Stimulated activated naive CD8-positive, alpha-beta T cell treated with anti-CD3 and anti-CD28 coated beads, Interleukin-15, amount 100 ng/mL, for 72 hours (primary cell): ENCODE measurements at regions not wholly inside any gene's neighbourhood (a gene's known extent, or its start where the extent isn't known, plus 50 kb on each side); places are given as distances from the start of the nearest gene placed in this dataset.

Experiments
- ATAC-seq: fragments of 150-1000 bp; cut with Tn5 transposase; 2 replicates; pipeline ENCODE4 v1.10.0; 2021; ENCODE audit warnings: mild to moderate bottlenecking, moderate library complexity
- DNase-seq, 2 donors: peaks; one replicate each; pipeline ENCODE4 v3.0.0; 2021 to 2022
- H3K27ac Mint-ChIP-seq, 2 donors: one replicate each; pipeline ENCODE4 v1.8.0; 2022; ENCODE audit warnings: mild to moderate bottlenecking in 2 of 2, mixed read lengths in 2 of 2, moderate library complexity in 2 of 2
- H3K27me3 Mint-ChIP-seq: one replicate; pipeline ENCODE4 v1.8.0; 2022; ENCODE audit warnings: mixed read lengths
- H3K4me1 Mint-ChIP-seq: one replicate; pipeline ENCODE4 v1.8.0; 2022; ENCODE audit warnings: mild to moderate bottlenecking, mixed read lengths
- H3K4me3 Mint-ChIP-seq, 2 donors: one replicate each; pipeline ENCODE4 v1.8.0; 2022; ENCODE audit warnings: mild to moderate bottlenecking in 2 of 2, mixed read lengths in 2 of 2, moderate library complexity in 1 of 2
- H3K9me3 Mint-ChIP-seq, 2 donors: one replicate each; pipeline ENCODE4 v1.8.0; 2022; ENCODE audit warnings: mixed read lengths in 2 of 2

- ATAC-seq = no peak
- Mint-ChIP-seq H3K4me1 (no peaks in the 10 kb centered on the region), H3K27ac (no peak overlapping the region), H3K27me3 (peaks cover 24% of the 10 kb centered on the region), H3K4me3 (no peak overlapping the region), H3K9me3 (peaks cover 0 to 5% of the 10 kb centered on the region in 2 donors)
- no peak for DNase-seq
Measured at GRCh38 chr5:159737263-159737662, 179.0 kb upstream of the ADRA1B start.

DNA sequence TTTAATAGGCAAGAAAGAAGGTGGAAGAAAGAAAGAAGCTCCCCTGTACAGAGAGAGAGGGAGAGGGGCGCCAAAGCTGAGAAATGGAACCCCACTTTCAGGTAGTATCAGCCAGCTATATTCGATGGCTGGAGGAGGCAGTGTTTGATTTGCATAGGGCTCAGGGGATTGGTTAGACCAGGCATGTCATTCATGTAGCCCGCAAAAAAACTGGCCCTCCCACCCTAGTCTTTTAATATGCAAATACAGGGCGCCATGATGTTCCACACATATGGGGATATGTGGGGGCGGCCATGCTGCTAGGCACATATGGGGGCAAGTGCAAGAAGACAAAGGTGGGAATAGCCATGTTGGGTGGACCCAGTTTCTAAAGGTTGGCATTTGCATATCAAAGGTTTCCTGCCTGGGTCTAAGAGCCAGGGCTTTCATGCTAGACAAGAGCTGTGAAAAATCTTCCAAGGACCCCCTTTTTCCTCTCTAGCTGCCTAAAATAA lies 174.4 kb upstream of the ADRA1B start:
- Mint-ChIP-seq H3K9me3 (peaks cover 0 to 5% of the 10 kb centered on the region in 2 donors), H3K4me1 (no peaks in the 10 kb centered on the region), H3K27ac (no peak overlapping the region), H3K27me3 (peaks cover 24% of the 10 kb centered on the region), H3K4me3 (no peak overlapping the region)
- ATAC-seq (no peak), DNase-seq (no peak)

DNA sequence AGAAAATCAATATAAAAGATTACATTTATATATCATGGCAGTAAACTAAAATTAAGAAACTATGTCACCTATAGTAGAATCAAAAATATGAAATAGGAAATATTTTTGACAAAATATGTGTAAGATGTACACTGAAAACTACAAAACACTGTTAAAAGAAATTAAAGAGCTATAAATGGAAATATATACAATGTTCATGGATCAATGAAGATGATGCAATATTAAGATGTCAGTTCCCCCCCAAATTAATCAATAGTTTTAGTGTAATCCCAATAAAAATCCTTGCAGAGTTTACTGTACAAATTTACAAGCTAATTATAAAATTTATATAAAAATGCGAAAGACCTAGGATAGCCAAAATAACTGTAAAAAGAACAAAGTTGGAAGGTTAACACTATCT lies 173.0 kb upstream of the ADRA1B start:
- H3K9me3 Mint-ChIP-seq = peaks cover 0 to 5% of the 10 kb centered on the region in 2 donors
- ATAC-seq (no peak), DNase-seq (no peak)
- H3K4me1 Mint-ChIP-seq = no peaks in the 10 kb centered on the region
- no peak overlapping the region for H3K27ac Mint-ChIP-seq
- H3K27me3 Mint-ChIP-seq = peaks cover 14% of the 10 kb centered on the region
- no peak overlapping the region for H3K4me3 Mint-ChIP-seq

DNA sequence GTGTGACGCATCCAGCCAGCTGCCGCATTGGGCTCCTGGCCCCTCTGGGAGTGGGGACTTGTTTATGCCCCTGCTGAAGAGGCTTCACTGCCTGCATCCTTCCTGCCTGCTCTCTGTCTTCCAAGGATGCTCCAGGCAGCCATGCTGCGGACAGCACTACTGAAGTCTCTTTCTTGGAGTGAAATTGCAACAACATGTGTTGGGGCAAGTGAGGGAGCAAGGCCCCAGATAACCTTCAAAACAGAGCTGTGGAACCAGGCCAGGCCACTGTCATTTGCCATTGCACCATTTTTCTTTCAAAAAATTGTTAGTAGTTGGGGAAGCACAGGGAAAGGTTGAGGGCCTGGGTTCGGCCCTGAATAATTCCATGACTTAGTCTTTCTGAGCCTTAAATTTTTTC lies 169.6 kb upstream of the ADRA1B start:
- DNase-seq = no peak
- Mint-ChIP-seq H3K9me3 (peaks cover 6 to 8% of the 10 kb centered on the region in 2 donors), H3K4me1 (no peaks in the 10 kb centered on the region), H3K27ac (no peak overlapping the region), H3K4me3 (no peak overlapping the region), H3K27me3 (no peaks in the 10 kb centered on the region)
- ATAC-seq = no peak

GRCh38 chr5:159749146-159749545 lies 167.1 kb upstream of the ADRA1B start:
- Mint-ChIP-seq H3K4me3 (no peak overlapping the region), H3K27me3 (no peaks in the 10 kb centered on the region), H3K4me1 (no peaks in the 10 kb centered on the region), H3K9me3 (peaks cover 9 to 25% of the 10 kb centered on the region in 2 donors), H3K27ac (no peak overlapping the region)
- ATAC-seq = no peak
- DNase-seq = no peak

DNA sequence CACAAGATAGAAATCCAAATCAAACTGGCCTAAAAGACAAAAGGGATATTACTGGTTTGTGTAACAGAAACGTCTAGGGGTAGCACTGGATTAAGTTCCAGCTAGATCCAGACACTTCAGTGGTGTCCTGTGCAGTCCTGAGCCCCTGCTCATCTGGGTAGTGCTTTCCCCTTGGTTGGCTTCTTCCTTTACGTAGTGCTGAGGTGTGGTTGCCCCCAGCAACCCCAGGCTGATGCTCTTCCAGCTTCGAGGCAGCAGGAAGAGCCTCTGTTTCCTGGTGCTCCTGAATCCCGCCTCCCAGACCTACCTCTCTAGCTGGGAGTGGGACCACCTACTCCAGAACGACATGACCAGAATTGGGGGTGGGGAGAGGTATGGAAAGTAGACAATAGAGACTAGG lies 166.1 kb upstream of the ADRA1B start:
- Mint-ChIP-seq H3K9me3 (peaks cover 9 to 28% of the 10 kb centered on the region in 2 donors), H3K4me3 (no peak overlapping the region), H3K27me3 (no peaks in the 10 kb centered on the region), H3K27ac (no peak overlapping the region), H3K4me1 (no peaks in the 10 kb centered on the region)
- DNase-seq = no peak
- ATAC-seq = no peak

GRCh38 chr5:159751459-159751858 lies 164.8 kb upstream of the ADRA1B start:
- Mint-ChIP-seq H3K9me3 (peaks cover 9 to 28% of the 10 kb centered on the region in 2 donors), H3K27me3 (no peaks in the 10 kb centered on the region), H3K4me3 (no peak overlapping the region), H3K4me1 (no peaks in the 10 kb centered on the region), H3K27ac (no peak overlapping the region)
- ATAC-seq (no peak), DNase-seq (no peak)

- H3K4me1 Mint-ChIP-seq = no peaks in the 10 kb centered on the region
- no peak overlapping the region for H3K4me3 Mint-ChIP-seq
- ATAC-seq (no peak), DNase-seq (no peak)
- H3K9me3 Mint-ChIP-seq = peaks cover 9 to 28% of the 10 kb centered on the region in 2 donors
- H3K27ac Mint-ChIP-seq = no peak overlapping the region
- H3K27me3 Mint-ChIP-seq = no peaks in the 10 kb centered on the region
Measured at GRCh38 chr5:159752622-159753275, 163.5 kb upstream of the ADRA1B start.

- H3K27me3 Mint-ChIP-seq = no peaks in the 10 kb centered on the region
- no peaks in the 10 kb centered on the region for H3K4me1 Mint-ChIP-seq
- H3K9me3 Mint-ChIP-seq = peaks cover 0 to 6% of the 10 kb centered on the region in 2 donors
- H3K27ac Mint-ChIP-seq = no peak overlapping the region
- ATAC-seq (no peak), DNase-seq (no peak)
- H3K4me3 Mint-ChIP-seq = no peak overlapping the region
Measured at GRCh38 chr5:159758189-159758588, 158.1 kb upstream of the ADRA1B start.

- ATAC-seq = no peak
- Mint-ChIP-seq H3K27me3 (no peaks in the 10 kb centered on the region), H3K4me1 (peaks cover 10% of the 10 kb centered on the region), H3K9me3 (no peaks in the 10 kb centered on the region), H3K27ac (no peak overlapping the region), H3K4me3 (no peak overlapping the region)
- no peak for DNase-seq
Measured at GRCh38 chr5:159759791-159760290, 156.4 kb upstream of the ADRA1B start.

DNA sequence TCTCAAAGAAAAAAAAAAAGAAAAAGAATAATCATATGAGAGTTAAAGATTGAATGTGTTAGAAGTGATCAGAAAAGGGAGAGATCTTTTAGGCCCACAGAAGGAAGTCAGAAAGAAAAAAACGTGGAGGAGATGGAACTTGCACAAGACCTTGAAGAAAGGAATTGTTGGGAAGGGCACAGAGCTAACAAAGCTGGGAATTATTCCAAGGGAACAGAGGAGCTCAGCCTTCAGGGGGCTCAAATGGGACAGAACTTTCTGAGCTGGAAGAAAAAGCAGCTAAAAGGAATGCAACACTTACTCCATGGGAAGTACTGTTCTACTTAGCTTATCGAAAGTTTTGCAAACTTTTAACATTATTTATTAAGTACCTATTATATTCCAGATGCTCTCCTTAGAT lies 153.4 kb upstream of the ADRA1B start:
- Mint-ChIP-seq H3K9me3 (no peaks in the 10 kb centered on the region), H3K4me3 (no peak overlapping the region), H3K4me1 (peaks cover 10% of the 10 kb centered on the region), H3K27ac (no peak overlapping the region), H3K27me3 (peaks cover 12% of the 10 kb centered on the region)
- DNase-seq (no peak), ATAC-seq (no peak)

DNA sequence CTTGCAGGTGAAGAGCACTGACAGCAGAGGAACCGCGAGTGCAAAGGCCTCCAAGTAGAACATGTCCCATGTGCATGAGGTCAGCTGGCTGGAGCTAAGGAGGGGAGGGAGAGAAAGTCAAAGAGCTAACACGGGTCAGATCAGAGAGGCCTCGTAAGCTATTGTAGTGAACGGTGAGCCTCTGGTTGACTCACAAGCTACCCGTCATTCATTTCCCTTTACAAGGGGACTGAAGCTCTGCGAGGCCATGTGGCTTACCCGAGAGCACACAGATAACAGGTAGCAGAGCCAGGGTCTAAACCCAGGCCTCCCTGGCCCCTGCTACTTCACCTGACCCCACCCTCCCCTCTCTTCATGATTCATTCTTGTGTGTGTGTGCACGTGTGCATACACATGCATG lies 152.7 kb upstream of the ADRA1B start:
- no peaks in the 10 kb centered on the region for H3K9me3 Mint-ChIP-seq

DNA sequence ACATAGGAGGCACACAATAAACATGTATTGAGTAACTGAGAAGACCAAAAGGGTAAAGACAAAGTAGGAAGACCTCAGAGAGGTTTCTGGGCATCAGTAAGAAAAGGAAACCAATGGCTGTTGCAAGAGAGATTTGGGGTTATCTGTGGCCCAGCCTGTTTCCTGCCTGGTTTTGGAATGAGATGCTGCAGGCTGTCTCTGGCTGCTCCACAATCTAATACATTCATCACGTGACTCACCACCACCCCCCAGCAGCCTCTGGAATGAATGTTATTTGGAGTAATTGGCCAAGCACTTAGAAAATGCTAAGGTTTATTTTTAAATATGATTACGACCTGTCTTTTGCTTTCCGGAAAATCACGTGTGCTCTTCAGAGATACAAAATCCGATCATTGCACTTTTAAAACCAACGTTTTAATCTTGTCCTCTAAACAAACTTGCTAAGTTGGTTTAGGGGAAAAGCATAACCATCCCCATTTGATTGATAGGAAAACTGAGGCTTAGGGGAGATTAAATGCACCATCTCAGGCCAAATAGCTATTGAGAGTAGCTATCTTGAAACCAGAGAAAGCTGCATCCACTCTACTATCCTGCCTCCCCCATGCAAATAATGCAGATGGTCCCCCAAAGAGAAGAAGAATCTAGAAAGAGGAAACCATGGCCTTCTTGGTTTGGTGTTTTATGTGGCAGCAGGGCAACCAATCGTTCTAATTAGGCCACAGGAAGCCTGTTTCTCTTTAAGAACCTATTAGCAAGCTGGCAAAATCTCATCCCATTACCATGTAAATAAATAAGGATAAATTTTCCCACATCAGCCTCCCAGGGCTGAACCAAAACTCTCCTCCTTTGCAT lies 151.8 kb upstream of the ADRA1B start:
- H3K27ac Mint-ChIP-seq = peak overlapping the region in 1 of 2 donors; percentile 67
- peaks cover 12% of the 10 kb centered on the region for H3K27me3 Mint-ChIP-seq
- ATAC-seq = peak; percentile 55
- H3K9me3 Mint-ChIP-seq = no peaks in the 10 kb centered on the region
- peaks cover 10% of the 10 kb centered on the region for H3K4me1 Mint-ChIP-seq
- no peak overlapping the region for H3K4me3 Mint-ChIP-seq
- no peak for DNase-seq

More for the DNA sequence above, 152.7 kb upstream of the ADRA1B start:
- peak; percentile 32 for ATAC-seq
- Mint-ChIP-seq H3K27ac (no peak overlapping the region), H3K4me1 (peaks cover 10% of the 10 kb centered on the region), H3K27me3 (peaks cover 12% of the 10 kb centered on the region), H3K4me3 (no peak overlapping the region)
- DNase-seq = no peak

DNA sequence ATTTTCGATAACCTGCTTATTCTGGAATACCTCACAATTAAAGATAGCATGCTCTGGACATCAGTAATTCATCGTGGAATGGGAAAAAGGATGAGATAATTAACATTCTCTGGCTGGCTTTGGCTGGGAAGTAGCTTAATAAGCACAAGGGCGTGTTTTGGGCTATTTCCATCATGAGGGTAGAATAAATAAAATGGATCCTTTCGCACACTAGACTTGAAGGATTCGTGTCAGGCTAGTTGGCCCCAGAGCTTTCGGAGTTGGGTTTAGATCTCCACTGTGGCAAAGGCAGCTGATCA lies 151.2 kb upstream of the ADRA1B start:
- peaks cover 10% of the 10 kb centered on the region for H3K4me1 Mint-ChIP-seq
- no peak overlapping the region for H3K4me3 Mint-ChIP-seq
- H3K9me3 Mint-ChIP-seq = no peaks in the 10 kb centered on the region
- no peak overlapping the region for H3K27ac Mint-ChIP-seq
- DNase-seq (no peak), ATAC-seq (no peak)
- H3K27me3 Mint-ChIP-seq = peaks cover 12% of the 10 kb centered on the region

GRCh38 chr5:159765760-159766517 lies 150.3 kb upstream of the ADRA1B start:
- DNase-seq = no peak
- no peak for ATAC-seq
- Mint-ChIP-seq H3K27me3 (peaks cover 12% of the 10 kb centered on the region), H3K27ac (no peak overlapping the region), H3K4me1 (peaks cover 10% of the 10 kb centered on the region), H3K9me3 (no peaks in the 10 kb centered on the region), H3K4me3 (no peak overlapping the region)

DNA sequence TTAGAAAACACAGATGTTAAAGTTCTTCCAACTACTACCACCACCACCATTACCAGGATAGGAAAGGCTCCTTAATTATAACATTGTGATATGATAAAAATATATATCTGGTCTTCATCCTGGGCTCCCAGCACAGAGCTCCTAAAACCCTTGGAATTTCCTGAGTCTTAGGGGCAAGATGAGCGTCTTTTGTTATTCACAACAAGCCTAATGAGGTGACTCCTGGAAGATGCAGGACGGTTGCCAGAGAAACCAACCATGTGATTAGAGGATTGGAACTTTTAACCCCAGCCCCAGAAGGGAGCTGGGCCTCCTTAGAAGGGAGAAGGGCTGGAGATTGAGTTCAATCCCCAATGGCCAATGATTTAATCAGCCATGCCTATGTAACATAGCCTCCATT lies 148.0 kb upstream of the ADRA1B start:
- no peak for DNase-seq
- no peak overlapping the region for H3K4me3 Mint-ChIP-seq
- no peaks in the 10 kb centered on the region for H3K9me3 Mint-ChIP-seq
- H3K4me1 Mint-ChIP-seq = peaks cover 19% of the 10 kb centered on the region
- no peak overlapping the region for H3K27ac Mint-ChIP-seq
- H3K27me3 Mint-ChIP-seq = peaks cover 16% of the 10 kb centered on the region
- no peak for ATAC-seq
